ENCODE measurements at regions not wholly inside any gene's neighbourhood (a gene's known extent, or its start where the extent isn't known, plus 50 kb on each side); places are given as distances from the start of the nearest gene placed in this dataset.

DNA sequence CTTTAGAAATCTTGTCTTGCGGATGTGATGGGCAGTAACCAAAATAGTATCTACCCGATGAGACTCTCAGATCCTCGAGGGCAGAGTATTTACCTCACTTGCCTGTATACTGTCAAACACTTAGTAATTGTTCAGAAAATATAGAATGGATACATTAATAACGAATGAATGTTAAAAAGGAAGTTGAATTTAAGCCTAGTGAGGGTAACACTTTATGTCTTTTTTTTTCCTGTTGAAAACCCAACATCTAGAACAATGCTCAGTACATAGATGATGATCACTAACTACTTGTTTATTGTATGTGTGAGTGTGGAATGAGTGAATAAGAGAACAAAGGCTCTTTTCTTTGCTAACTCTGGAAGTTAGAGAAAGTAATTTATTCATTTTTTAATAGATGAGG lies 195.7 kb downstream of the MIAT start:
- Mint-ChIP-seq H3K27ac (no peak overlapping the region), H3K9me3 (no peaks in the 10 kb centered on the region), H3K36me3 (ENCODE audit: insufficient read depth in 1 of 3, low read depth in 3 of 3) (no peaks in the 10 kb centered on the region), H3K4me3 (no peak overlapping the region), H3K27me3 (ENCODE audit: low read depth) (peaks cover 38% of the 10 kb centered on the region), H3K4me1 (peaks cover 8 to 9% of the 10 kb centered on the region in 2 experiments)
- Histone ChIP-seq H3K4me2 (ENCODE audit: insufficient read depth, insufficient read length, low read length) (no peak overlapping the region), H2BK120ac (ENCODE audit: low read depth, low read length, poor library complexity, severe bottlenecking) (no peak overlapping the region), H3K9ac (ENCODE audit: extremely low read depth, insufficient read length, low read length) (no peak overlapping the region), H2BK5ac (ENCODE audit: insufficient read length, low read length) (no peak overlapping the region), H4K20me1 (ENCODE audit: control insufficient read depth, insufficient read depth, insufficient read length) (no peaks in the 10 kb centered on the region), H4K8ac (replicated peaks; ENCODE audit: insufficient read length, low read depth, low read length) (no peak overlapping the region), H3K4ac (ENCODE audit: low read depth, low read length) (no peak overlapping the region), H3K4me1 (ENCODE audit: insufficient read depth, low read length) (no peaks in the 10 kb centered on the region), H2BK12ac (ENCODE audit: insufficient read length, low read depth, low read length) (no peak overlapping the region), H2BK20ac (ENCODE audit: low read depth, low read length, poor library complexity, severe bottlenecking) (no peak overlapping the region), H3K27me3 (ENCODE audit: insufficient read depth, low read length) (0 out of 2 replicates have a peak, but pooled peaks cover 2% of the 10 kb centered on the region), H3K23me2 (ENCODE audit: insufficient read length, low read depth, low read length, poor library complexity, severe bottlenecking) (no peaks in the 10 kb centered on the region), H3K18ac (ENCODE audit: insufficient read length, low read depth, low read length) (no peak overlapping the region), H3T11ph (ENCODE audit: low read length) (no peak overlapping the region), H3K27ac (ENCODE audit: insufficient read length, low read depth, low read length) (no peak overlapping the region), H2AK5ac (ENCODE audit: insufficient read length, low read length) (no peak overlapping the region), H2AFZ (ENCODE audit: low read length) (no peak overlapping the region), H4K91ac (ENCODE audit: insufficient read length, low read depth, low read length) (no peak overlapping the region), H4K5ac (ENCODE audit: insufficient read length, low read depth, low read length) (no peak overlapping the region), H3K56ac (ENCODE audit: insufficient read length, low read depth, low read length) (no peak overlapping the region), H3K9me3 (ENCODE audit: control insufficient read depth, low read depth, low read length) (no peaks in the 10 kb centered on the region), H2BK15ac (ENCODE audit: low read depth, low read length) (no peak overlapping the region), H3K79me2 (ENCODE audit: insufficient read depth, low read length) (no peaks in the 10 kb centered on the region), H3K23ac (ENCODE audit: insufficient read length, low read depth, low read length) (no peak overlapping the region), H3K14ac (ENCODE audit: insufficient read depth, low read length) (no peak overlapping the region), H3K79me1 (ENCODE audit: insufficient read depth, low read depth, low read length, poor library complexity, severe bottlenecking) (no peaks in the 10 kb centered on the region)
- no CpG with 5 or more reads among the region's 4 CpGs for WGBS (ENCODE audit: extremely low coverage, insufficient read length, low lambda C conversion rate)
- DNase-seq = no peak
- TF ChIP-seq, protein P1, sequence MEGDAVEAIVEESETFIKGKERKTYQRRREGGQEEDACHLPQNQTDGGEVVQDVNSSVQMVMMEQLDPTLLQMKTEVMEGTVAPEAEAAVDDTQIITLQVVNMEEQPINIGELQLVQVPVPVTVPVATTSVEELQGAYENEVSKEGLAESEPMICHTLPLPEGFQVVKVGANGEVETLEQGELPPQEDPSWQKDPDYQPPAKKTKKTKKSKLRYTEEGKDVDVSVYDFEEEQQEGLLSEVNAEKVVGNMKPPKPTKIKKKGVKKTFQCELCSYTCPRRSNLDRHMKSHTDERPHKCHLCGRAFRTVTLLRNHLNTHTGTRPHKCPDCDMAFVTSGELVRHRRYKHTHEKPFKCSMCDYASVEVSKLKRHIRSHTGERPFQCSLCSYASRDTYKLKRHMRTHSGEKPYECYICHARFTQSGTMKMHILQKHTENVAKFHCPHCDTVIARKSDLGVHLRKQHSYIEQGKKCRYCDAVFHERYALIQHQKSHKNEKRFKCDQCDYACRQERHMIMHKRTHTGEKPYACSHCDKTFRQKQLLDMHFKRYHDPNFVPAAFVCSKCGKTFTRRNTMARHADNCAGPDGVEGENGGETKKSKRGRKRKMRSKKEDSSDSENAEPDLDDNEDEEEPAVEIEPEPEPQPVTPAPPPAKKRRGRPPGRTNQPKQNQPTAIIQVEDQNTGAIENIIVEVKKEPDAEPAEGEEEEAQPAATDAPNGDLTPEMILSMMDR (conservative IDR thresholded peaks at IDR 0.05) = no peak
